ENCODE measurements at regions not wholly inside any gene's neighbourhood (a gene's known extent, or its start where the extent isn't known, plus 50 kb on each side); places are given as distances from the start of the nearest gene placed in this dataset.
A peak's percentile ranks its signal among the peaks of the same experiment; 100 is the strongest.

DNA sequence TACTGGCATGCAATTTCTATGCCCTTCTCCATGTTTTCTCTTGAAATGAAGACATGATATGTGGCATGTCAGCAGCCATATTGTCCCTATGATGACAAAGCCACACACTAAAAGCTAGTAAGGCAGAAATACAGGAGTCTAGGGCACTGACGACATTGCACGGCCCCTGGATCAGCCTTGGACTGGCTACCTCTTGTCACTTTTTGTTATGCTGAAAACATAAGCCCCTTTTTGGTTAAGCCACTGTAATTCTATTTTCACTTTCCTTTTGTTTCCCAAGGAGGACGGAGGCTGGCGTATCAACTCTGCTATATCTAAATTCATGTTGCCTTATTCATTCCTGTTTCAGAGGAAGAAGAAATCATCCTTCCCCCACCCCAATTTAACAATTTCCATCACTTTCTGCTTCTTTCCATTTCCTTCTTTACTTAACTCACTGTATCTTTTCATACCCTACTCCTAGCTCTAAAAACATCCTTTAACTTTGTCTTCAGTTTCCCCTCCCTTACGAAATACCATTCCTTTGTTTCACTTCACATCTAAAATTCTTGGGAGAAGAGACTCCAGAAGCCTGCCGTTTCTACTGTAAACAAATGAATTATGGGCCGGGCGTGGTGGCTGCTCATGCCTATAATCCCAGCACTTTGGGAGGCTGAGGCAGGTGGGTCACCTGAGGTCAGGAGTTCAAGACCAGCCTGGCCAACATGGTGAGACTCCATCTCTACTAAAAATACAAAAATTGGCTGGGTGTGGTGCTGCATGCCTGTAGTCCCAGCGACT is 364.1 kb downstream of the PCNX1 start:
- Histone ChIP-seq H3K27me3 (ENCODE audit: control insufficient read depth, insufficient read depth, low read length) (no peaks in the 10 kb centered on the region), H3K4me1 (ENCODE audit: control insufficient read depth, insufficient read depth, low read length, poor library complexity, severe bottlenecking) (peaks cover 11% of the 10 kb centered on the region), H3K4me3 (ENCODE audit: low read depth, low read length) (no peak overlapping the region), H3K9me3 (ENCODE audit: control insufficient read depth in 2 of 2, low read length in 2 of 2) (no peaks in the 10 kb centered on the region), H3K36me3 (ENCODE audit: control insufficient read depth, insufficient read depth, low read length) (no peaks in the 10 kb centered on the region), H3K27ac (ENCODE audit: insufficient read depth, low read length, poor library complexity, severe bottlenecking) (no peak overlapping the region)
- ATAC-seq (ENCODE audit: low read depth in 2 of 2) (no peak), DNase-seq (no peak)
- Mint-ChIP-seq H3K4me1 (peaks cover 9 to 25% (median 12%) of the 10 kb centered on the region in 4 donors), H3K4me3 (no peak overlapping the region), H3K9me3 (peaks cover 0 to 16% (median 2%) of the 10 kb centered on the region in 7 donors), H3K27me3 (no peaks in the 10 kb centered on the region), H3K36me3 (no peaks in the 10 kb centered on the region), H3K27ac (no peak overlapping the region)

DNA sequence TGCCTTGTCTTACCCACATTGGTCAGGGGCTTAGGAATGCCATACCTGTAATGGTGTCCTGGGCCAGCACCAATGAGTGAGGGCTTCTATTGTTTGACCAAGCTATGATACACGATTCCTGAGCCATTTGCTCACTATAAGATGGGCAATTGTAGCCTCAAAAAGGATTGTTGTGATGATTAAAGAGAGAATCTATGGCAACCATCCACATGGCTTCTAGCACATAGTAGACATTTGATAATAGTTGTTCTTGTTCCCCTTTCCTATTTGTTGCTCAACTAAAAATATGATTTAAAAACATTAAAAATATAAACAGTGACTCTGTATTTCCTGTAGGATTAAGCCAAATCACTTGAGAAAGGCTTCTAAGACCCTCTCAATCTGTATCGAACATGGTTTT is 366.1 kb downstream of the PCNX1 start:
- no peak for ATAC-seq (ENCODE audit: low read depth in 2 of 2)
- Histone ChIP-seq H3K9me3 (ENCODE audit: control insufficient read depth in 2 of 2, low read length in 2 of 2) (no peaks in the 10 kb centered on the region), H3K27ac (ENCODE audit: insufficient read depth, low read length, poor library complexity, severe bottlenecking) (no peak overlapping the region), H3K27me3 (ENCODE audit: control insufficient read depth, insufficient read depth, low read length) (no peaks in the 10 kb centered on the region), H3K4me3 (ENCODE audit: low read depth, low read length) (no peak overlapping the region), H3K36me3 (ENCODE audit: control insufficient read depth, insufficient read depth, low read length) (no peaks in the 10 kb centered on the region), H3K4me1 (ENCODE audit: control insufficient read depth, insufficient read depth, low read length, poor library complexity, severe bottlenecking) (no peaks in the 10 kb centered on the region)
- no peaks in the 10 kb centered on the region for H3K36me3 Mint-ChIP-seq
- H3K4me3 Mint-ChIP-seq: no peak overlapping the region
- no peak for DNase-seq
- H3K4me1 Mint-ChIP-seq: peaks cover 0 to 9% (median 1%) of the 10 kb centered on the region in 4 donors
- peaks cover 0 to 16% (median 3%) of the 10 kb centered on the region in 7 donors for H3K9me3 Mint-ChIP-seq
- no peaks in the 10 kb centered on the region for H3K27me3 Mint-ChIP-seq
- no peak overlapping the region for H3K27ac Mint-ChIP-seq

DNA sequence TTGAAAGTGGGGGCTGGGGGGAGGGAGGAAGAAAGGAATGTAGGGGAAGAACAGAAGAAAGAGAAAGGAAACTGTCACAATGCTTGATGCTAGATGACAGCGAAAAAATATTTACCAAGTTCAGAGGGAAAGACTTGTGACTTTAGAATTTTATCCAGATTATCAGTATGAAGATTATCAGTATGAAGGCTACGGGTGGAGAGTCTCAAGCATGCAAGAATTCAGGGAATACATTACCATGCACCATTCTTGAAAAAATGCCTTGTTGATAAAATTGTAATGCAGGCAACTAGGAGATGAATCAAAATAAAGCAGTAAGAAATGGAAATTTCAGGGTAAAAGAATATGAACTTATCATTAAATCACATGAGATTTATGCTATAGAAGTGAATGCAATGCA is 376.8 kb downstream of the PCNX1 start:
- H3K36me3 ChIP-seq (ENCODE audit: control insufficient read depth, insufficient read depth, low read length): no peaks in the 10 kb centered on the region
- ATAC-seq (ENCODE audit: low read depth in 2 of 2) (no peak), DNase-seq (no peak)
- Mint-ChIP-seq H3K4me3 (no peak overlapping the region), H3K9me3 (peaks cover 0 to 11% (median 0%) of the 10 kb centered on the region in 7 donors), H3K27me3 (no peaks in the 10 kb centered on the region), H3K4me1 (peaks cover 0 to 2% (median 0%) of the 10 kb centered on the region in 4 donors), H3K27ac (no peak overlapping the region), H3K36me3 (no peaks in the 10 kb centered on the region)
- no peaks in the 10 kb centered on the region for H3K4me1 ChIP-seq (ENCODE audit: control insufficient read depth, insufficient read depth, low read length, poor library complexity, severe bottlenecking)
- H3K4me3 ChIP-seq (ENCODE audit: low read depth, low read length): no peak overlapping the region
- no peak overlapping the region for H3K27ac ChIP-seq (ENCODE audit: insufficient read depth, low read length, poor library complexity, severe bottlenecking)
- H3K27me3 ChIP-seq (ENCODE audit: control insufficient read depth, insufficient read depth, low read length): peaks cover 1% of the 10 kb centered on the region
- H3K9me3 ChIP-seq (ENCODE audit: control insufficient read depth in 2 of 2, low read length in 2 of 2): peaks cover 0 to 6% of the 10 kb centered on the region in 2 experiments

DNA sequence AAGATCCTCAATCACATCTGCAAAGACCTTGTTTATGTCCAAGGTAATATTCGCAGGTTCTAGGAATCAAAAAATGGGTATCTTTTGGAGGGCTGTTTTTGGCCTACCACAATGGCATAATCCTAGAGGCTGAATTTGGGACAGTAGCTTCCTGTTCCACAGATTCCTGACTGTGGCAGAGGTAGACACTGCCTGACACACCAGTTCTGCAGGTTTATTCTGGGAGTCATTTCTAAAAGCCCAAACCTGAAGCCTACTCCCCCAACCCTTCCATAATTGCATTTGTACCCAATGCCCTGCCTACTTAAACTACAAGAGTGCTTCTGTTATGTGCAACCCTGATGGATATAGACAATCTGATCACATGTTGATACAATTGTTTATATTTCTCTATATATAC is 378.9 kb downstream of the PCNX1 start:
- no peaks in the 10 kb centered on the region for H3K36me3 Mint-ChIP-seq
- H3K4me3 Mint-ChIP-seq: no peak overlapping the region
- DNase-seq: no peak
- no peak overlapping the region for H3K4me3 ChIP-seq (ENCODE audit: low read depth, low read length)
- no peak for ATAC-seq (ENCODE audit: low read depth in 2 of 2)
- H3K4me1 Mint-ChIP-seq: peaks cover 0 to 10% (median 3%) of the 10 kb centered on the region in 4 donors
- no peak overlapping the region for H3K27ac Mint-ChIP-seq
- no peaks in the 10 kb centered on the region for H3K4me1 ChIP-seq (ENCODE audit: control insufficient read depth, insufficient read depth, low read length, poor library complexity, severe bottlenecking)
- H3K36me3 ChIP-seq (ENCODE audit: control insufficient read depth, insufficient read depth, low read length): no peaks in the 10 kb centered on the region
- peaks cover 0 to 11% (median 1%) of the 10 kb centered on the region in 7 donors for H3K9me3 Mint-ChIP-seq
- no peak overlapping the region for H3K27ac ChIP-seq (ENCODE audit: insufficient read depth, low read length, poor library complexity, severe bottlenecking)
- peaks cover 0 to 6% of the 10 kb centered on the region in 2 experiments for H3K9me3 ChIP-seq (ENCODE audit: control insufficient read depth in 2 of 2, low read length in 2 of 2)
- peaks cover 5% of the 10 kb centered on the region for H3K27me3 Mint-ChIP-seq
- peaks cover 1% of the 10 kb centered on the region for H3K27me3 ChIP-seq (ENCODE audit: control insufficient read depth, insufficient read depth, low read length)

DNA sequence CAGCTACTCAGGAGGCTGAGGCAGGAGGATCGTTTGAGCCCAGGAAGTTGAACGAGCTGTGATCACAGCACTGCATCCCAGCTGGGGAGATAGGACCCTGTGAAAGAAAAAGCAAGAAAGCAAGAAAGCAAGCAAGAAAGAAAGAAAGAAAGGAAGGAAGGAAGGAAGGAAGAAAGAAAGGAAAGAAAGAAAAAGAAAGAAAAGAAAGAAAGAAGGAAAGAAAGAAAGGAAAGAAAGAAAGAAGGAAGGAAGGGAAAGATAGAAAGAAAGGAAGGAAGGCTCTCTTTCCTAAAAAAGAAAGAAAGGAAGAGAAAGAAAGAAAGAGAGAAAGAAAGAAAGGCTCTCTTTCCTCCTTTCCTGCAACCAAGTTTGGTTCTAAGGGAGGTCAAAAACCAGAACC is 380.3 kb downstream of the PCNX1 start:
- Histone ChIP-seq H3K36me3 (ENCODE audit: control insufficient read depth, insufficient read depth, low read length) (no peaks in the 10 kb centered on the region), H3K27me3 (ENCODE audit: control insufficient read depth, insufficient read depth, low read length) (peaks cover 1% of the 10 kb centered on the region), H3K27ac (ENCODE audit: insufficient read depth, low read length, poor library complexity, severe bottlenecking) (no peak overlapping the region), H3K4me1 (ENCODE audit: control insufficient read depth, insufficient read depth, low read length, poor library complexity, severe bottlenecking) (no peaks in the 10 kb centered on the region), H3K9me3 (ENCODE audit: control insufficient read depth in 2 of 2, low read length in 2 of 2) (peaks cover 0 to 6% of the 10 kb centered on the region in 2 experiments), H3K4me3 (ENCODE audit: low read depth, low read length) (no peak overlapping the region)
- Mint-ChIP-seq H3K27ac (peak overlapping the region in 2 of 3 donors; percentile 20 to 70), H3K36me3 (no peaks in the 10 kb centered on the region), H3K27me3 (peaks cover 5% of the 10 kb centered on the region), H3K4me1 (peaks cover 0 to 10% (median 3%) of the 10 kb centered on the region in 4 donors), H3K4me3 (no peak overlapping the region), H3K9me3 (peaks cover 0 to 11% (median 1%) of the 10 kb centered on the region in 7 donors)
- DNase-seq (no peak), ATAC-seq (ENCODE audit: low read depth in 2 of 2) (no peak)

DNA sequence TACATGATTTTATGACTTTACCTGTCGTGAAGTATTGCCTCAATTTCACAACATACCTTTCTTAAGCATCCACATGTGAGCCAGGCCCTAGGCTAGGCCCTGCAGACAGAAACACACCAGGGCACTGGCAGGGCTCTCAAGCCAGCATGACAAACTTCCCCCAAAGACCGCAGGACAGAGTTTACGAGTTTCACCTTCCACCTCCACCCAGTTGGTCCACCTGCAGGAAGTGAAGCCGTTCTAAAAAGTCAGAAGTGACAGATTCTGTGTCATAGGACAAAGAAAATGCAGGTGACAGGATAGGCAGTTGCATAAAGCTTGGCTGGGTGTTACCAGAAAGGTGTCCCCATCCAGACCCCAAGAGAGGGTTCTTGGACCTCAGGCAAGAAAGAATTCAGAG is 382.3 kb downstream of the PCNX1 start:
- ATAC-seq (ENCODE audit: low read depth in 2 of 2) (no peak), DNase-seq (peak in 1 of 3 donors; percentile 71)
- Histone ChIP-seq H3K9me3 (ENCODE audit: control insufficient read depth in 2 of 2, low read length in 2 of 2) (peaks cover 0 to 6% of the 10 kb centered on the region in 2 experiments), H3K27me3 (ENCODE audit: control insufficient read depth, insufficient read depth, low read length) (peaks cover 1% of the 10 kb centered on the region), H3K36me3 (ENCODE audit: control insufficient read depth, insufficient read depth, low read length) (no peaks in the 10 kb centered on the region), H3K4me1 (ENCODE audit: control insufficient read depth, insufficient read depth, low read length, poor library complexity, severe bottlenecking) (no peaks in the 10 kb centered on the region), H3K27ac (ENCODE audit: insufficient read depth, low read length, poor library complexity, severe bottlenecking) (no peak overlapping the region), H3K4me3 (ENCODE audit: low read depth, low read length) (no peak overlapping the region)
- Mint-ChIP-seq H3K4me1 (peaks cover 0 to 10% (median 3%) of the 10 kb centered on the region in 4 donors), H3K27me3 (peaks cover 5% of the 10 kb centered on the region), H3K36me3 (no peaks in the 10 kb centered on the region), H3K27ac (peak overlapping the region in 1 of 3 donors; percentile 75), H3K9me3 (peaks cover 0 to 4% (median 1%) of the 10 kb centered on the region in 7 donors), H3K4me3 (peak overlapping the region in 1 of 4 donors; percentile 52)

DNA sequence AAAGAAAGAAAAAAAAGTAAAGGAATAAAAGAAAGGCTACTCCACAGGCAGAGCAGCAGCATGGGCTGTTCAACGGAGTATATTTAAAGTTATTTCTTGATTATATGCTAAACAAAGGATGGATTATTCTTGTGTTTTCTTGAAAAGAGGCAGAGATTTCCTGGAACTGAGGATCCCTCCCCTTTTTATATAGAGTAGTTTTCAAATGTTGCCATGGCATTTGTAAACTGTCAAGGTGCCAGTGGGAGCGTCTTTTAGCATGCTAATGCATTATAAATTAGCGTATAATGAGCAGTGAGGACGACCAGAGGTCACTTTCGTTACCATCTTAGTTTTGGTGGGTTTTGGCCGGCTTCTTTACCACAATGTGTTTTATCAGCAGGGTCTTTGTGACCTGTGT is 383.0 kb downstream of the PCNX1 start:
- Mint-ChIP-seq H3K36me3 (no peaks in the 10 kb centered on the region), H3K4me3 (no peak overlapping the region), H3K4me1 (peaks cover 0 to 10% (median 3%) of the 10 kb centered on the region in 4 donors), H3K27ac (no peak overlapping the region), H3K9me3 (peaks cover 0 to 3% (median 0%) of the 10 kb centered on the region in 7 donors), H3K27me3 (peaks cover 5% of the 10 kb centered on the region)
- ATAC-seq (ENCODE audit: low read depth in 2 of 2) (no peak), DNase-seq (peak in 1 of 3 donors; percentile 25)
- Histone ChIP-seq H3K4me3 (ENCODE audit: low read depth, low read length) (no peak overlapping the region), H3K9me3 (ENCODE audit: control insufficient read depth in 2 of 2, low read length in 2 of 2) (peaks cover 0 to 1% of the 10 kb centered on the region in 2 experiments), H3K27ac (ENCODE audit: insufficient read depth, low read length, poor library complexity, severe bottlenecking) (no peak overlapping the region), H3K4me1 (ENCODE audit: control insufficient read depth, insufficient read depth, low read length, poor library complexity, severe bottlenecking) (no peaks in the 10 kb centered on the region), H3K27me3 (ENCODE audit: control insufficient read depth, insufficient read depth, low read length) (peaks cover 1% of the 10 kb centered on the region), H3K36me3 (ENCODE audit: control insufficient read depth, insufficient read depth, low read length) (no peaks in the 10 kb centered on the region)

Measured in CD4-positive, CD25-positive, alpha-beta regulatory T cell (primary cell).